ES-I3 (cell line): ENCODE measurements at regions not wholly inside any gene's neighbourhood (a gene's known extent, or its start where the extent isn't known, plus 50 kb on each side); places are given as distances from the start of the nearest gene placed in this dataset.

Experiments used
- H3K36me3 ChIP-seq: 2 replicates; pipeline ENCODE4 v1.6.1; 2013; ENCODE audit warnings: mild to moderate bottlenecking, low read length, control low read depth, moderate library complexity; ENCODE audit not compliant: insufficient read depth
- H3K4me1 ChIP-seq: 2 replicates; pipeline ENCODE4 v1.6.1; 2013; ENCODE audit warnings: mild to moderate bottlenecking, control low read depth, low read length; ENCODE audit not compliant: insufficient read depth
- H3K9ac ChIP-seq: 2 replicates; pipeline ENCODE4 v1.6.1; 2013; ENCODE audit warnings: low read depth, mild to moderate bottlenecking, low read length, moderate library complexity
- H3K9me3 ChIP-seq: 2 replicates; pipeline ENCODE4 v1.6.1; 2013; ENCODE audit warnings: mild to moderate bottlenecking, low read length, moderate library complexity; ENCODE audit not compliant: control insufficient read depth, insufficient read depth

- Histone ChIP-seq H3K4me1 (no peaks in the 10 kb centered on the region), H3K9ac (no peak overlapping the region), H3K9me3 (no peaks in the 10 kb centered on the region), H3K36me3 (no peaks in the 10 kb centered on the region)
These were observed 637.7 kb upstream of the FANCL start for GRCh38 chr2:58878778-58879177.

GRCh38 chr2:58876126-58876525 lies 635.0 kb upstream of the FANCL start:
- no peaks in the 10 kb centered on the region for H3K9me3 ChIP-seq
- no peak overlapping the region for H3K9ac ChIP-seq
- no peaks in the 10 kb centered on the region for H3K4me1 ChIP-seq
- H3K36me3 ChIP-seq: no peaks in the 10 kb centered on the region

- H3K36me3 ChIP-seq: no peaks in the 10 kb centered on the region
- no peak overlapping the region for H3K9ac ChIP-seq
- H3K4me1 ChIP-seq: no peaks in the 10 kb centered on the region
- H3K9me3 ChIP-seq: no peaks in the 10 kb centered on the region
These were observed 634.3 kb upstream of the FANCL start for GRCh38 chr2:58875436-58875835.

GRCh38 chr2:58871469-58872142 lies 630.5 kb upstream of the FANCL start:
- no peaks in the 10 kb centered on the region for H3K9me3 ChIP-seq
- no peaks in the 10 kb centered on the region for H3K36me3 ChIP-seq
- H3K9ac ChIP-seq: no peak overlapping the region
- peaks cover 7% of the 10 kb centered on the region for H3K4me1 ChIP-seq

GRCh38 chr2:58870704-58871103 lies 629.6 kb upstream of the FANCL start:
- Histone ChIP-seq H3K36me3 (no peaks in the 10 kb centered on the region), H3K9ac (no peak overlapping the region), H3K9me3 (no peaks in the 10 kb centered on the region), H3K4me1 (peaks cover 14% of the 10 kb centered on the region)

GRCh38 chr2:58866946-58867345 lies 625.8 kb upstream of the FANCL start:
- Histone ChIP-seq H3K4me1 (peaks cover 21% of the 10 kb centered on the region), H3K9me3 (no peaks in the 10 kb centered on the region), H3K9ac (no peak overlapping the region), H3K36me3 (no peaks in the 10 kb centered on the region)

- H3K9ac ChIP-seq: no peak overlapping the region
- no peaks in the 10 kb centered on the region for H3K36me3 ChIP-seq
- peaks cover 21% of the 10 kb centered on the region for H3K4me1 ChIP-seq
- H3K9me3 ChIP-seq: no peaks in the 10 kb centered on the region
These were observed 625.4 kb upstream of the FANCL start for GRCh38 chr2:58866527-58866926.

- Histone ChIP-seq H3K9ac (no peak overlapping the region), H3K4me1 (peaks cover 21% of the 10 kb centered on the region), H3K9me3 (no peaks in the 10 kb centered on the region), H3K36me3 (no peaks in the 10 kb centered on the region)
These were observed 624.9 kb upstream of the FANCL start for GRCh38 chr2:58866040-58866439.

- no peak overlapping the region for H3K9ac ChIP-seq
- peaks cover 21% of the 10 kb centered on the region for H3K4me1 ChIP-seq
These were observed 624.3 kb upstream of the FANCL start for GRCh38 chr2:58865436-58865835.

GRCh38 chr2:58862244-58862643 lies 621.1 kb upstream of the FANCL start:
- H3K9me3 ChIP-seq: no peaks in the 10 kb centered on the region
- peaks cover 20% of the 10 kb centered on the region for H3K4me1 ChIP-seq
- H3K9ac ChIP-seq: no peak overlapping the region
- H3K36me3 ChIP-seq: no peaks in the 10 kb centered on the region

More at GRCh38 chr2:58865436-58865835, 624.3 kb upstream of the FANCL start:
- H3K36me3 ChIP-seq: no peaks in the 10 kb centered on the region
- H3K9me3 ChIP-seq: no peaks in the 10 kb centered on the region

GRCh38 chr2:58860586-58860985 lies 619.5 kb upstream of the FANCL start:
- no peaks in the 10 kb centered on the region for H3K36me3 ChIP-seq
- peaks cover 10% of the 10 kb centered on the region; the same call in 1 of the 2 replicates for H3K4me1 ChIP-seq
- H3K9me3 ChIP-seq: no peaks in the 10 kb centered on the region
- no peak overlapping the region for H3K9ac ChIP-seq

- H3K9me3 ChIP-seq: no peaks in the 10 kb centered on the region
- peaks cover 5% of the 10 kb centered on the region; the same call in 1 of the 2 replicates for H3K4me1 ChIP-seq
- H3K9ac ChIP-seq: no peak overlapping the region
- no peaks in the 10 kb centered on the region for H3K36me3 ChIP-seq
These were observed 615.0 kb upstream of the FANCL start for GRCh38 chr2:58856100-58856499.

GRCh38 chr2:58853420-58853819 lies 612.3 kb upstream of the FANCL start:
- H3K9me3 ChIP-seq: no peaks in the 10 kb centered on the region
- no peak overlapping the region for H3K9ac ChIP-seq
- H3K36me3 ChIP-seq: no peaks in the 10 kb centered on the region
- peaks cover 5% of the 10 kb centered on the region; the same call in 1 of the 2 replicates for H3K4me1 ChIP-seq

GRCh38 chr2:58852905-58853304 lies 611.8 kb upstream of the FANCL start:
- Histone ChIP-seq H3K9ac (no peak overlapping the region), H3K36me3 (no peaks in the 10 kb centered on the region), H3K9me3 (no peaks in the 10 kb centered on the region), H3K4me1 (peaks cover 5% of the 10 kb centered on the region; the same call in 1 of the 2 replicates)

GRCh38 chr2:58852243-58852642 lies 611.1 kb upstream of the FANCL start:
- Histone ChIP-seq H3K9ac (no peak overlapping the region), H3K4me1 (peaks cover 5% of the 10 kb centered on the region; the same call in 1 of the 2 replicates), H3K9me3 (no peaks in the 10 kb centered on the region), H3K36me3 (no peaks in the 10 kb centered on the region)
